ENCODE measurements at regions not wholly inside any gene's neighbourhood (a gene's known extent, or its start where the extent isn't known, plus 50 kb on each side); places are given as distances from the start of the nearest gene placed in this dataset.

DNA sequence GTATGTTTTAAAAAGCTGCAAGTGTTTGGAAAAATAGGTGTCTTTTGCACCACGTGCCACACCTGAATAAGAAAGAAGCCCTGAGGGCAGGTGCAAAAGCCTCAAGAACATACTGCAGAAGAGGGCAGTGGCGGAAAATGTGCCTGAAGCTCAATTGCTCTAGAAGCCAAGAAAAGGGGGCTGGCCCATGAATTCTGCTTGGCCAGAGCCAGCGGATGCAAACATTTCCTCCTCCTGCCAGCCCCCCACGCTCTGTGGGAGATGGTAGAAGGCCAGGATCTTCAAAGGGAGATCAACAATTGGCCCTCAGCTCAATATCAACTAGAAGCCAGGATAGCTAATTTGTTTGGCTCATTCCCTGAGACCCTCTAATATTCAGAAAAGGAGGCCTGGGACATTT lies 80.3 kb upstream of the TMEM132D start:
- TF ChIP-seq, protein P1, sequence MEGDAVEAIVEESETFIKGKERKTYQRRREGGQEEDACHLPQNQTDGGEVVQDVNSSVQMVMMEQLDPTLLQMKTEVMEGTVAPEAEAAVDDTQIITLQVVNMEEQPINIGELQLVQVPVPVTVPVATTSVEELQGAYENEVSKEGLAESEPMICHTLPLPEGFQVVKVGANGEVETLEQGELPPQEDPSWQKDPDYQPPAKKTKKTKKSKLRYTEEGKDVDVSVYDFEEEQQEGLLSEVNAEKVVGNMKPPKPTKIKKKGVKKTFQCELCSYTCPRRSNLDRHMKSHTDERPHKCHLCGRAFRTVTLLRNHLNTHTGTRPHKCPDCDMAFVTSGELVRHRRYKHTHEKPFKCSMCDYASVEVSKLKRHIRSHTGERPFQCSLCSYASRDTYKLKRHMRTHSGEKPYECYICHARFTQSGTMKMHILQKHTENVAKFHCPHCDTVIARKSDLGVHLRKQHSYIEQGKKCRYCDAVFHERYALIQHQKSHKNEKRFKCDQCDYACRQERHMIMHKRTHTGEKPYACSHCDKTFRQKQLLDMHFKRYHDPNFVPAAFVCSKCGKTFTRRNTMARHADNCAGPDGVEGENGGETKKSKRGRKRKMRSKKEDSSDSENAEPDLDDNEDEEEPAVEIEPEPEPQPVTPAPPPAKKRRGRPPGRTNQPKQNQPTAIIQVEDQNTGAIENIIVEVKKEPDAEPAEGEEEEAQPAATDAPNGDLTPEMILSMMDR (IDR thresholded peaks at IDR 0.05), result no peak
- TF ChIP-seq POLR2A (IDR thresholded peaks at IDR 0.05), result no peak
